GM12878 (cell line): ENCODE measurements at regions not wholly inside any gene's neighbourhood (a gene's known extent, or its start where the extent isn't known, plus 50 kb on each side); places are given as distances from the start of the nearest gene placed in this dataset.

Experiments
- ATAC-seq: fragments of 200-7000 bp; cut with Tn5 transposase; 3 replicates; pipeline ENCODE4 v1.9.1; 2020; ENCODE audit warnings: mild to moderate bottlenecking, moderate library complexity
- BruUV-seq: library from RNA; stranded (reverse); fragments of 400-500 nt; replicated peaks from 2 replicates; lab custom pipeline; 2021; lab: Mats Ljungman, UMichigan
- CTCF ChIA-PET: fragments of 300-600 bp; sonication (Branson Sonifier 250); formaldehyde crosslinking; extraction: SDS; loops from one replicate; lab custom pipeline; 2021; ENCODE audit warnings: inconsistent platforms; lab: Yijun Ruan, JAX
- POLR2A ChIA-PET: fragments of 350-600 bp; formaldehyde crosslinking; extraction: SDS; loops from one replicate; lab custom pipeline; 2021; ENCODE audit warnings: inconsistent platforms; lab: Charles Lee
- RAD21 ChIA-PET: fragments of 300-600 bp; sonication (Branson Sonifier 250); formaldehyde crosslinking; loops from one replicate; lab custom pipeline; 2023; ENCODE audit warnings: antibody characterized with exemption; ENCODE audit not compliant: unreplicated experiment; lab: Charles Lee
- SMC1A ChIA-PET: fragments of 300-600 bp; sonication (Branson Sonifier 250); formaldehyde crosslinking; loops from one replicate; lab custom pipeline; 2023; ENCODE audit not compliant: unreplicated experiment, uncharacterized antibody; lab: Charles Lee
- DNase-seq: peaks from one replicate; pipeline ENCODE4 v3.0.0-alpha.2; 2011; ENCODE audit warnings: low read depth, low spot score
- FAIRE-seq: peaks from 3 replicates; lab custom pipeline; 2011; peaks lifted over from hg19 to GRCh38; lab: Jason Lieb, UNC
- H2AFZ ChIP-seq: 2 replicates; pipeline ENCODE4 v1.6.0; 2011; ENCODE audit warnings: low read depth, low read length, control low read depth; ENCODE audit not compliant: control insufficient read depth
- H3K27ac ChIP-seq: 2 replicates; pipeline ENCODE4 v1.5.1; 2011; ENCODE audit warnings: control low read depth; ENCODE audit not compliant: control insufficient read depth, insufficient read depth
- H3K27me3 ChIP-seq, 2 experiments: replicated peaks in 1 of 2; 2 replicates each; pipeline versions ENCODE4 v1.6.0 to v1.6.1; 2011; ENCODE audit warnings: low read length in 1 of 2; ENCODE audit not compliant: control insufficient read depth in 2 of 2, insufficient read depth in 2 of 2
- H3K36me3 ChIP-seq, 2 experiments: 2 replicates each; pipeline ENCODE4 v1.5.1; 2011; ENCODE audit warnings: low read length in 1 of 2; ENCODE audit not compliant: control insufficient read depth in 2 of 2, insufficient read depth in 2 of 2
- H3K4me1 ChIP-seq: 2 replicates; pipeline ENCODE4 v1.6.1; 2011; ENCODE audit warnings: mild to moderate bottlenecking, low read length, moderate library complexity, mixed read lengths; ENCODE audit not compliant: control insufficient read depth, insufficient read depth
- H3K4me2 ChIP-seq: 2 replicates; pipeline ENCODE4 v1.6.0; 2011; ENCODE audit warnings: control low read depth; ENCODE audit not compliant: control insufficient read depth, insufficient read depth
- H3K4me3 ChIP-seq: fragments of 200-600 bp; sonication (generic); 2 replicates; pipeline ENCODE4 v1.5.1; 2016
- H3K79me2 ChIP-seq: 2 replicates; pipeline ENCODE4 v1.6.0; 2011; ENCODE audit warnings: low read length; ENCODE audit not compliant: control insufficient read depth, insufficient read depth
- H3K9ac ChIP-seq: 2 replicates; pipeline ENCODE4 v1.8.0; 2011; ENCODE audit warnings: low read length, control low read depth, mixed read lengths; ENCODE audit not compliant: control insufficient read depth, insufficient read depth
- H3K9me3 ChIP-seq: replicated peaks from 3 replicates; pipeline ENCODE4 v1.5.1; 2011; ENCODE audit warnings: mild to moderate bottlenecking, low read length; ENCODE audit not compliant: control insufficient read depth, insufficient read depth
- H4K20me1 ChIP-seq: 2 replicates; pipeline ENCODE4 v1.6.0; 2011; ENCODE audit not compliant: control insufficient read depth, insufficient read depth
- EZH2 ChIP-seq: IDR thresholded peaks from 2 replicates; pipeline ENCODE4 v1.6.1; 2012; ENCODE audit warnings: low read depth, mild to moderate bottlenecking, control low read depth, inconsistent platforms, low read length, borderline replicate concordance; ENCODE audit not compliant: control insufficient read depth
- GATAD2B ChIP-seq: fragments of 450-650 bp; conservative IDR thresholded peaks from 2 replicates; pipeline ENCODE4 v1.6.1; 2017; ENCODE audit warnings: low read depth, mild to moderate bottlenecking, moderate library complexity
- HDAC2 ChIP-seq: fragments of 200-600 bp; sonication (generic); IDR thresholded peaks from 2 replicates; pipeline ENCODE4 v1.6.1; 2017
- IKZF2 ChIP-seq, 2 experiments: fragments of 450-650 bp; IDR thresholded peaks; 2 replicates each; pipeline ENCODE4 v1.6.1; 2017; ENCODE audit warnings: mild to moderate bottlenecking in 2 of 2, moderate library complexity in 2 of 2
- MEF2B ChIP-seq: fragments of 450-650 bp; IDR thresholded peaks from 2 replicates; pipeline ENCODE4 v1.6.1; 2018; ENCODE audit warnings: mild to moderate bottlenecking, moderate library complexity; ENCODE audit not compliant: partially characterized antibody, poor library complexity, severe bottlenecking
- MTA2 ChIP-seq: fragments of 450-650 bp; IDR thresholded peaks from 2 replicates; pipeline ENCODE4 v1.6.1; 2016; ENCODE audit warnings: low read depth, mild to moderate bottlenecking, moderate library complexity
- RUNX3 ChIP-seq: IDR thresholded peaks from 2 replicates; pipeline ENCODE4 v1.6.1; 2012; ENCODE audit warnings: low read length, inconsistent platforms
- SREBF2 ChIP-seq: IDR thresholded peaks from 2 replicates; pipeline ENCODE4 v1.6.1; 2012; ENCODE audit warnings: mild to moderate bottlenecking, low read length
- ZNF207 ChIP-seq: fragments of 450-650 bp; IDR thresholded peaks from 2 replicates; pipeline ENCODE4 v1.6.1; 2014; ENCODE audit warnings: antibody characterized with exemption, mild to moderate bottlenecking, borderline replicate concordance
- ZNF217 ChIP-seq: fragments of 450-650 bp; IDR thresholded peaks from 2 replicates; pipeline ENCODE4 v1.6.1; 2017; ENCODE audit warnings: antibody characterized with exemption, mild to moderate bottlenecking
- ZNF687 ChIP-seq: fragments of 450-650 bp; IDR thresholded peaks from 2 replicates; pipeline ENCODE4 v1.6.1; 2017; ENCODE audit warnings: mild to moderate bottlenecking, moderate library complexity
- WGBS: methylation state at CpG from one replicate; pipeline ENCODE4 v1.1.6; 2016; ENCODE audit warnings: low lambda C conversion rate; ENCODE audit not compliant: insufficient replicate concordance, insufficient coverage; ENCODE audit errors: missing lambda C conversion rate; 5-methylcytosine and 5-hydroxymethylcytosine counted together
- in situ Hi-C: fragments of 300-500 bp; cut with MboI; formaldehyde crosslinking; loops from 9 replicates; pipeline ENCODE4 v1.14.3; 2018; ENCODE audit warnings: mixed read lengths
- intact Hi-C: fragments of 100-400 bp; cut with micrococcal nuclease; formaldehyde crosslinking; loops from one replicate; pipeline ENCODE4 v1.14.2; 2022; ENCODE audit not compliant: unreplicated experiment
- TF ChIP-seq, protein P1 (sequence below): fragments of 450-650 bp; IDR thresholded peaks from 2 replicates; pipeline ENCODE4 v1.6.1; 2016; ENCODE audit warnings: mild to moderate bottlenecking
- TF ChIP-seq, protein P2 (sequence below): fragments of 450-650 bp; IDR thresholded peaks from 2 replicates; pipeline ENCODE4 v1.6.1; 2014; ENCODE audit warnings: mild to moderate bottlenecking

DNA sequence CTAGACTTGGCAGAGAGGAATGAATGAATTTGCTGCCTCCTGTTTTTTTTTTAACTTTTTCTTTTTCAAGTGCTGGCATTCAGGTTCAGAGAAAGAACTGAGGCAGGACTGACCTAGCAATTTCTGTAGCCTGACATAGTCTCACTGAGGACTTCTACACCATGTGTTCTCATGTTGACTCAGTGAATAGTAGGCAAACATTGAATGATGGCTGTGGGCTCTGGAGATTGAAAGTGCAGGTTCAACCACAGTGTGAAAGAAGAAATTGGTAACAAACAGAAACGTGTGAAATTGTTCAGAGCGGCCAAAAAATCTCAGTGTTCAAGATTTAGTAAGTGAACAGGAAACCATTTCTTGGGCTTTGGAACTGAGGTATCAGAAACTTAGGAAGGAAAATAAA, 322.4 kb upstream of the GHITM start:
- Histone ChIP-seq H3K9me3 (no peaks in the 10 kb centered on the region), H3K27ac (no peak overlapping the region), H3K4me3 (no peak overlapping the region), H4K20me1 (no peaks in the 10 kb centered on the region), H2AFZ (no peak overlapping the region), H3K79me2 (no peaks in the 10 kb centered on the region), H3K27me3 (no peaks in the 10 kb centered on the region), H3K4me2 (no peak overlapping the region)
- ChIA-PET POLR2A (no interaction called here), CTCF (no interaction called here), RAD21 (no interaction called here), SMC1A (no interaction called here)
- peak; percentile 61 for ATAC-seq
- intact Hi-C loops, result no loop called here
- 0% methylated on average over 2 of the region's 2 CpGs for WGBS
- TF ChIP-seq RUNX3, result 0 out of 2 replicates have a peak, but pooled peaks have one; percentile 9
- TF ChIP-seq EZH2, result no peak
- TF ChIP-seq, protein P1, sequence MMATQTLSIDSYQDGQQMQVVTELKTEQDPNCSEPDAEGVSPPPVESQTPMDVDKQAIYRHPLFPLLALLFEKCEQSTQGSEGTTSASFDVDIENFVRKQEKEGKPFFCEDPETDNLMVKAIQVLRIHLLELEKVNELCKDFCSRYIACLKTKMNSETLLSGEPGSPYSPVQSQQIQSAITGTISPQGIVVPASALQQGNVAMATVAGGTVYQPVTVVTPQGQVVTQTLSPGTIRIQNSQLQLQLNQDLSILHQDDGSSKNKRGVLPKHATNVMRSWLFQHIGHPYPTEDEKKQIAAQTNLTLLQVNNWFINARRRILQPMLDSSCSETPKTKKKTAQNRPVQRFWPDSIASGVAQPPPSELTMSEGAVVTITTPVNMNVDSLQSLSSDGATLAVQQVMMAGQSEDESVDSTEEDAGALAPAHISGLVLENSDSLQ, result 0 out of 2 replicates have a peak, but pooled peaks have one; percentile 33
- no peak for TF ChIP-seq HDAC2
- TF ChIP-seq IKZF2 (IDR thresholded peaks at IDR 0.05), result 0 out of 4 replicates have a peak, but pooled peaks of 1 of the 2 experiments have one; percentile 12
- TF ChIP-seq, all 136 proteins: peak for 3
- Histone ChIP-seq H3K36me3 (no peaks in the 10 kb centered on the region), H3K4me1 (no peaks in the 10 kb centered on the region), H3K9ac (no peak overlapping the region)
- in situ Hi-C loops, result no loop called here
- DNase-seq (peak; percentile 51), FAIRE-seq (no peak)
- no TSS peak for BruUV-seq

- in situ Hi-C loops, result no loop called here
- Histone ChIP-seq H3K4me3 (no peak overlapping the region), H3K27ac (no peak overlapping the region), H3K27me3 (no peaks in the 10 kb centered on the region), H2AFZ (no peak overlapping the region), H3K36me3 (no peaks in the 10 kb centered on the region), H3K4me2 (no peak overlapping the region), H3K4me1 (no peaks in the 10 kb centered on the region), H3K79me2 (no peaks in the 10 kb centered on the region), H3K9me3 (no peaks in the 10 kb centered on the region), H3K9ac (no peak overlapping the region), H4K20me1 (no peaks in the 10 kb centered on the region)
- BruUV-seq, result no TSS peak
- POLR2A ChIA-PET, result no interaction called here
- intact Hi-C loops, result no loop called here
- WGBS, result 30% methylated on average over 3 of the region's 3 CpGs
- SMC1A ChIA-PET, result no interaction called here
- CTCF ChIA-PET, result no interaction called here
- RAD21 ChIA-PET, result no interaction called here
- FAIRE-seq (no peak), ATAC-seq (no peak), DNase-seq (no peak)
- TF ChIP-seq MEF2B (no peak), SREBF2 (no peak), MTA2 (no peak), ZNF687 (no peak), GATAD2B (no peak), ZNF207 (no peak), ZNF217 (no peak)
- TF ChIP-seq, protein P2, sequence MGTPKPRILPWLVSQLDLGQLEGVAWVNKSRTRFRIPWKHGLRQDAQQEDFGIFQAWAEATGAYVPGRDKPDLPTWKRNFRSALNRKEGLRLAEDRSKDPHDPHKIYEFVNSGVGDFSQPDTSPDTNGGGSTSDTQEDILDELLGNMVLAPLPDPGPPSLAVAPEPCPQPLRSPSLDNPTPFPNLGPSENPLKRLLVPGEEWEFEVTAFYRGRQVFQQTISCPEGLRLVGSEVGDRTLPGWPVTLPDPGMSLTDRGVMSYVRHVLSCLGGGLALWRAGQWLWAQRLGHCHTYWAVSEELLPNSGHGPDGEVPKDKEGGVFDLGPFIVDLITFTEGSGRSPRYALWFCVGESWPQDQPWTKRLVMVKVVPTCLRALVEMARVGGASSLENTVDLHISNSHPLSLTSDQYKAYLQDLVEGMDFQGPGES, result no peak
Observed at GRCh38 chr10:83817797-83818196, 321.5 kb upstream of the GHITM start.
